ENCODE measurements at regions not wholly inside any gene's neighbourhood (a gene's known extent, or its start where the extent isn't known, plus 50 kb on each side); places are given as distances from the start of the nearest gene placed in this dataset.
"Not testable (repeated sequence)": the region's sequence is repeated elsewhere in the genome, so short reads cannot be mapped to it uniquely, and the experiment has no call there.

- FAIRE-seq, result no peak
Observed at GRCh38 chr2:52658598-52658997, 1109.0 kb upstream of the CHAC2 start.

GRCh38 chr2:52639692-52640091 is 1127.9 kb upstream of the CHAC2 start:
- no peak for FAIRE-seq

- no peak for FAIRE-seq
Observed at GRCh38 chr2:52632543-52632942, 1135.1 kb upstream of the CHAC2 start.

- no peak for FAIRE-seq
Observed at GRCh38 chr2:52629944-52630343, 1137.7 kb upstream of the CHAC2 start.

GRCh38 chr2:52629531-52629930 is 1138.1 kb upstream of the CHAC2 start:
- no peak for FAIRE-seq

- FAIRE-seq, result no peak
Observed at GRCh38 chr2:52622266-52622665, 1145.3 kb upstream of the CHAC2 start.

GRCh38 chr2:52613064-52613463 is 1154.5 kb upstream of the CHAC2 start:
- no peak for FAIRE-seq

- FAIRE-seq, result no peak
Observed at GRCh38 chr2:52611759-52612158, 1155.8 kb upstream of the CHAC2 start.

GRCh38 chr2:52608030-52608429 is 1159.6 kb upstream of the CHAC2 start:
- FAIRE-seq, result no peak

- FAIRE-seq, result no peak
Observed at GRCh38 chr2:52597346-52597745, 1170.3 kb upstream of the CHAC2 start.

GRCh38 chr2:52594026-52594425 is 1173.6 kb upstream of the CHAC2 start:
- FAIRE-seq, result no peak

GRCh38 chr2:52584071-52584470 is 1183.5 kb upstream of the CHAC2 start:
- not testable (repeated sequence) for FAIRE-seq

- no peak for FAIRE-seq
Observed at GRCh38 chr2:52572469-52572894, 1195.1 kb upstream of the CHAC2 start.

GRCh38 chr2:52571380-52572347 is 1195.9 kb upstream of the CHAC2 start:
- no peak for FAIRE-seq

GRCh38 chr2:52570716-52571115 is 1196.9 kb upstream of the CHAC2 start:
- FAIRE-seq, result no peak

GRCh38 chr2:52563151-52563550 is 1204.5 kb upstream of the CHAC2 start:
- no peak for FAIRE-seq

GRCh38 chr2:52558265-52558664 is 1209.3 kb upstream of the CHAC2 start:
- no peak for FAIRE-seq

- no peak for FAIRE-seq
Observed at GRCh38 chr2:52542297-52542696, 1225.3 kb upstream of the CHAC2 start.

- FAIRE-seq, result no peak
Observed at GRCh38 chr2:52539026-52539970, 1228.3 kb upstream of the CHAC2 start.

- FAIRE-seq, result no peak
Observed at GRCh38 chr2:52537588-52537987, 1230.0 kb upstream of the CHAC2 start.

GRCh38 chr2:52536929-52537460 is 1230.6 kb upstream of the CHAC2 start:
- FAIRE-seq, result no peak

GRCh38 chr2:52532956-52533355 is 1234.6 kb upstream of the CHAC2 start:
- no peak for FAIRE-seq

GRCh38 chr2:52526735-52527134 is 1240.9 kb upstream of the CHAC2 start:
- FAIRE-seq, result no peak
